GM12892 (cell line): ENCODE measurements at regions not wholly inside any gene's neighbourhood (a gene's known extent, or its start where the extent isn't known, plus 50 kb on each side); places are given as distances from the start of the nearest gene placed in this dataset.

Experiments
- POLR2A ChIP-seq: IDR thresholded peaks from 2 replicates; pipeline ENCODE4 v1.6.1; 2011; ENCODE audit warnings: low read depth, low read length, control low read depth
- POLR2AphosphoS5 ChIP-seq: IDR thresholded peaks from 2 replicates; pipeline ENCODE4 v1.6.1; 2011; ENCODE audit warnings: low read depth, low read length, control low read depth
- TAF1 ChIP-seq: IDR thresholded peaks from 2 replicates; pipeline ENCODE4 v1.6.1; 2011; ENCODE audit warnings: low read depth, mild to moderate bottlenecking, control low read depth, low read length, borderline replicate concordance

DNA sequence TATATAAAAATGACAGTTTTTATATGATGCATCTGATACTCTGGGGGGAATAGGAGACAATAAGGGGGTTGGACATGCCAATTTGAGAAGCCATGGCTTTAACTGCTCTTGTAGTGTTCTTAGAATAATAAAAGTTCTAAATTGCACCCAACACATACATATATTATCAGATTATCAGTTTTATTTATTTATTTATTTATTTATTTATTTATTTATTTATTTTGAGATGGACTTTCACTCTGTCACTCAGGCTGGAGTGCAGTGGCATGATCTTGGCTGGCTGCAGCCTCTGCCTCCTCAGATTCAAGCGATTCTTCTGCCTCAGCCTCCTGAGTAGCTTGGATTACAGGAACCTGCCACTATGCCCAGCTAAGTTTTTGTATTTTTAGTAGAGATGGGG lies 356.8 kb downstream of the TLL1 start:
- TF ChIP-seq POLR2A = no peak
- no peak for TF ChIP-seq TAF1
- no peak for TF ChIP-seq POLR2AphosphoS5
